ENCODE measurements at regions not wholly inside any gene's neighbourhood (a gene's known extent, or its start where the extent isn't known, plus 50 kb on each side); places are given as distances from the start of the nearest gene placed in this dataset.

GRCh38 chr5:30385754-30386153 lies 807.7 kb upstream of the CDH6 start:
- Histone ChIP-seq H3K79me2 (ENCODE audit: insufficient read depth, low read length) (no peaks in the 10 kb centered on the region), H2AFZ (ENCODE audit: low read depth, low read length) (no peak overlapping the region), H3K36me3 (ENCODE audit: insufficient read depth, low read length) (no peaks in the 10 kb centered on the region), H4K20me1 (ENCODE audit: insufficient read depth, low read length) (no peaks in the 10 kb centered on the region), H3K27me3 (ENCODE audit: insufficient read depth, low read length, poor library complexity) (no peaks in the 10 kb centered on the region), H3K4me1 (ENCODE audit: insufficient read depth, low read length) (no peaks in the 10 kb centered on the region), H3K4me2 (ENCODE audit: insufficient read depth, low read length) (no peak overlapping the region), H3K4me3 (ENCODE audit: low read depth in 1 of 2, low read length in 2 of 2) (no peak overlapping the region), H3K9me3 (ENCODE audit: insufficient read depth, low read length, severe bottlenecking) (no peaks in the 10 kb centered on the region), H3K9ac (ENCODE audit: low read depth, low read length) (no peak overlapping the region), H3K27ac (ENCODE audit: low read length) (no peak overlapping the region)
- no peak for DNase-seq
- TF ChIP-seq EZH2 (IDR thresholded peaks at IDR 0.05; ENCODE audit: borderline replicate concordance, low read depth, low read length, severe bottlenecking) (no peak), CTCF (IDR thresholded peaks at IDR 0.05; ENCODE audit: borderline replicate concordance, extremely low read depth, low read length, poor library complexity, severe bottlenecking) (no peak)
- no peak for ATAC-seq (ENCODE audit: insufficient read depth, low read depth)

DNA sequence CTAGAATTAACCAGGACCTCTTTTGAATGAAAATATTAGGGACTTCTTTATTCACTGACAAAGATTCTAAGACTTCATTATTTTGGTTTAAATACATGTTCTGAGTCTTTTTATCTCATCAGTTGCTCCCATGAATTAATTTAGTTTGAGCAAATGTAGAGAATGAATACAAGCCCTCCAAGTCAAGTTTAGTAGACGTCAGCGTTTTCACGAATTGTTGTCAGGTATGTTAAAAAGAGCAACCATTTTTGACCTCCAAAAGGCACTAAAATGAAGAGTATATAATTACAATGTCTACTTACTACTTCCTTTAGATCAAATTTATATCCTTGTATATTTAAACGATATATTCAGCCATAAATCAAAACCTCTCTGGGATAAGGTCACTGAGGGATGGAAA lies 809.3 kb upstream of the CDH6 start:
- Histone ChIP-seq H3K4me2 (ENCODE audit: insufficient read depth, low read length) (no peak overlapping the region), H4K20me1 (ENCODE audit: insufficient read depth, low read length) (no peaks in the 10 kb centered on the region), H3K9me3 (ENCODE audit: insufficient read depth, low read length, severe bottlenecking) (no peaks in the 10 kb centered on the region), H2AFZ (ENCODE audit: low read depth, low read length) (no peak overlapping the region), H3K27ac (ENCODE audit: low read length) (no peak overlapping the region), H3K4me1 (ENCODE audit: insufficient read depth, low read length) (no peaks in the 10 kb centered on the region), H3K79me2 (ENCODE audit: insufficient read depth, low read length) (no peaks in the 10 kb centered on the region), H3K36me3 (ENCODE audit: insufficient read depth, low read length) (no peaks in the 10 kb centered on the region), H3K9ac (ENCODE audit: low read depth, low read length) (no peak overlapping the region), H3K27me3 (ENCODE audit: insufficient read depth, low read length, poor library complexity) (no peaks in the 10 kb centered on the region), H3K4me3 (ENCODE audit: low read depth in 1 of 2, low read length in 2 of 2) (no peak overlapping the region)
- TF ChIP-seq EZH2 (IDR thresholded peaks at IDR 0.05; ENCODE audit: borderline replicate concordance, low read depth, low read length, severe bottlenecking) (no peak), CTCF (IDR thresholded peaks at IDR 0.05; ENCODE audit: borderline replicate concordance, extremely low read depth, low read length, poor library complexity, severe bottlenecking) (no peak)
- DNase-seq (no peak), ATAC-seq (ENCODE audit: insufficient read depth, low read depth) (no peak)

- ATAC-seq (ENCODE audit: insufficient read depth, low read depth) (no peak), DNase-seq (no peak)
- H3K36me3 ChIP-seq (ENCODE audit: insufficient read depth, low read length): no peaks in the 10 kb centered on the region
- H3K27ac ChIP-seq (ENCODE audit: low read length): no peak overlapping the region
- no peaks in the 10 kb centered on the region for H3K79me2 ChIP-seq (ENCODE audit: insufficient read depth, low read length)
- H3K4me3 ChIP-seq (ENCODE audit: low read depth in 1 of 2, low read length in 2 of 2): no peak overlapping the region
- no peak overlapping the region for H2AFZ ChIP-seq (ENCODE audit: low read depth, low read length)
- H3K4me2 ChIP-seq (ENCODE audit: insufficient read depth, low read length): no peak overlapping the region
- no peak overlapping the region for H3K9ac ChIP-seq (ENCODE audit: low read depth, low read length)
- TF ChIP-seq EZH2 (IDR thresholded peaks at IDR 0.05; ENCODE audit: borderline replicate concordance, low read depth, low read length, severe bottlenecking): no peak
- no peak for TF ChIP-seq CTCF (IDR thresholded peaks at IDR 0.05; ENCODE audit: borderline replicate concordance, extremely low read depth, low read length, poor library complexity, severe bottlenecking)
- no peaks in the 10 kb centered on the region for H3K9me3 ChIP-seq (ENCODE audit: insufficient read depth, low read length, severe bottlenecking)
- no peaks in the 10 kb centered on the region for H4K20me1 ChIP-seq (ENCODE audit: insufficient read depth, low read length)
- H3K4me1 ChIP-seq (ENCODE audit: insufficient read depth, low read length): no peaks in the 10 kb centered on the region
- H3K27me3 ChIP-seq (ENCODE audit: insufficient read depth, low read length, poor library complexity): no peaks in the 10 kb centered on the region
Measured at GRCh38 chr5:30380228-30380627, 813.3 kb upstream of the CDH6 start.

GRCh38 chr5:30376848-30377247 lies 816.6 kb upstream of the CDH6 start:
- Histone ChIP-seq H3K36me3 (ENCODE audit: insufficient read depth, low read length) (no peaks in the 10 kb centered on the region), H3K9ac (ENCODE audit: low read depth, low read length) (no peak overlapping the region), H3K4me3 (ENCODE audit: low read depth in 1 of 2, low read length in 2 of 2) (no peak overlapping the region), H3K27ac (ENCODE audit: low read length) (no peak overlapping the region), H3K4me2 (ENCODE audit: insufficient read depth, low read length) (no peak overlapping the region), H3K9me3 (ENCODE audit: insufficient read depth, low read length, severe bottlenecking) (no peaks in the 10 kb centered on the region), H3K4me1 (ENCODE audit: insufficient read depth, low read length) (no peaks in the 10 kb centered on the region), H3K79me2 (ENCODE audit: insufficient read depth, low read length) (no peaks in the 10 kb centered on the region), H2AFZ (ENCODE audit: low read depth, low read length) (no peak overlapping the region), H4K20me1 (ENCODE audit: insufficient read depth, low read length) (no peaks in the 10 kb centered on the region), H3K27me3 (ENCODE audit: insufficient read depth, low read length, poor library complexity) (no peaks in the 10 kb centered on the region)
- TF ChIP-seq EZH2 (IDR thresholded peaks at IDR 0.05; ENCODE audit: borderline replicate concordance, low read depth, low read length, severe bottlenecking): no peak
- TF ChIP-seq CTCF (IDR thresholded peaks at IDR 0.05; ENCODE audit: borderline replicate concordance, extremely low read depth, low read length, poor library complexity, severe bottlenecking): no peak
- DNase-seq (no peak), ATAC-seq (ENCODE audit: insufficient read depth, low read depth) (no peak)

Measured in DND-41 (cell line).